H1 (cell line): ENCODE measurements at regions not wholly inside any gene's neighbourhood (a gene's known extent, or its start where the extent isn't known, plus 50 kb on each side); places are given as distances from the start of the nearest gene placed in this dataset.

Experiments
- CTCF ChIA-PET: fragments of 300-600 bp; sonication (Branson Sonifier 250); formaldehyde crosslinking; loops from one replicate; lab custom pipeline; 2021; ENCODE audit not compliant: partially characterized antibody; lab: Charles Lee
- POLR2A ChIA-PET: fragments of 300-600 bp; sonication (Branson Sonifier 250); formaldehyde crosslinking; loops from one replicate; lab custom pipeline; 2021; ENCODE audit warnings: inconsistent platforms; ENCODE audit not compliant: partially characterized antibody; lab: Charles Lee
- DNase-seq, 2 experiments: peaks; one replicate each; pipeline versions ENCODE4 v3.0.0 to v3.0.0-alpha.2; 2010 to 2022; ENCODE audit warnings: low spot score in 2 of 2, low read depth in 1 of 2, mixed read lengths in 1 of 2
- FAIRE-seq: peaks from 2 replicates; lab custom pipeline; 2011; peaks lifted over from hg19 to GRCh38; lab: Jason Lieb, UNC
- H2AFZ ChIP-seq: 2 replicates; pipeline ENCODE4 v1.8.1; 2012; ENCODE audit warnings: low read length, inconsistent platforms
- H2AK5ac ChIP-seq: 2 replicates; pipeline ENCODE4 v1.6.1; 2013; ENCODE audit warnings: low read depth, low read length
- H2BK120ac ChIP-seq: replicated peaks from 2 replicates; pipeline ENCODE3; 2013; ENCODE audit warnings: low read depth, low read length, inconsistent platforms
- H2BK12ac ChIP-seq: 2 replicates; pipeline ENCODE4 v1.6.1; 2013; ENCODE audit warnings: low read depth, low read length
- H2BK15ac ChIP-seq: 2 replicates; pipeline ENCODE4 v1.6.1; 2013; ENCODE audit warnings: low read length
- H2BK20ac ChIP-seq: 2 replicates; pipeline ENCODE4 v1.6.1; 2013; ENCODE audit warnings: low read length
- H2BK5ac ChIP-seq: 2 replicates; pipeline ENCODE4 v1.6.1; 2013; ENCODE audit warnings: low read depth, low read length
- H3K14ac ChIP-seq: 2 replicates; pipeline ENCODE4 v1.6.1; 2013; ENCODE audit warnings: inconsistent platforms; ENCODE audit not compliant: insufficient read length
- H3K18ac ChIP-seq: 2 replicates; pipeline ENCODE4 v1.6.1; 2013; ENCODE audit warnings: low read length; ENCODE audit errors: extremely low read depth
- H3K23ac ChIP-seq: 2 replicates; pipeline ENCODE4 v1.6.1; 2013; ENCODE audit warnings: inconsistent platforms; ENCODE audit not compliant: insufficient read length
- H3K23me2 ChIP-seq: 2 replicates; pipeline ENCODE4 v1.6.1; 2013; ENCODE audit warnings: low read depth, low read length
- H3K27ac ChIP-seq: 2 replicates; pipeline ENCODE4 v1.6.1; 2011; ENCODE audit warnings: low read depth, low read length, inconsistent platforms
- H3K27me3 ChIP-seq, 4 experiments: replicated peaks in 1 of 4; 1 replicate in 1 of 4; 2 replicates in 3 of 4; pipeline versions ENCODE4 v1.6.1 to v1.8.1; 2011 to 2013; ENCODE audit warnings: low read length in 3 of 4, mild to moderate bottlenecking in 3 of 4, inconsistent platforms in 2 of 4, mixed read lengths in 2 of 4, moderate library complexity in 1 of 4; ENCODE audit not compliant: control insufficient read depth in 3 of 4, insufficient read depth in 3 of 4; ENCODE audit errors: extremely low read depth in 1 of 4
- H3K36me3 ChIP-seq, 4 experiments: 2 replicates each; pipeline versions ENCODE4 v1.6.1 to v1.8.1; 2011 to 2013; ENCODE audit warnings: mild to moderate bottlenecking in 4 of 4, low read length in 3 of 4, moderate library complexity in 2 of 4, control low read depth in 1 of 4, inconsistent platforms in 1 of 4; ENCODE audit not compliant: insufficient read depth in 4 of 4, control insufficient read depth in 2 of 4
- H3K4ac ChIP-seq: replicated peaks from 2 replicates; pipeline ENCODE3; 2013; ENCODE audit warnings: low read length, low read depth, mixed read lengths, inconsistent platforms; ENCODE audit not compliant: insufficient read length
- H3K4me1 ChIP-seq, 4 experiments: replicated peaks in 1 of 4; 1 replicate in 1 of 4; 2 replicates in 3 of 4; pipeline versions ENCODE4 v1.6.1 to v1.8.1; 2011 to 2013; ENCODE audit warnings: low read length in 3 of 4, inconsistent platforms in 2 of 4, mixed read lengths in 1 of 4; ENCODE audit not compliant: insufficient read depth in 4 of 4, control insufficient read depth in 3 of 4
- H3K4me2 ChIP-seq, 2 experiments: 2 replicates each; pipeline versions ENCODE4 v1.6.1 to v1.8.1; 2011 to 2013; ENCODE audit warnings: low read depth in 2 of 2, low read length in 2 of 2, control low read depth in 1 of 2, inconsistent platforms in 1 of 2, mild to moderate bottlenecking in 1 of 2; ENCODE audit not compliant: insufficient read depth in 1 of 2
- H3K4me3 ChIP-seq, 4 experiments: fragments of 200-600, 300-600 bp in 1 of 4; sonication (generic), shearing (Covaris generic), sonication (Bioruptor Twin) in 1 of 4; 2 replicates each; pipeline versions ENCODE4 v1.5.1 to v1.8.1; 2011 to 2016; ENCODE audit warnings: low read length in 4 of 4, low read depth in 3 of 4, control low read depth in 2 of 4, inconsistent platforms in 2 of 4, mild to moderate bottlenecking in 2 of 4, mixed read lengths in 1 of 4, moderate library complexity in 1 of 4; ENCODE audit not compliant: insufficient read depth in 2 of 4; ENCODE audit errors: extremely low read depth in 1 of 4
- H3K56ac ChIP-seq: replicated peaks from 2 replicates; pipeline ENCODE3; 2013; ENCODE audit warnings: low read depth, mild to moderate bottlenecking, mixed read lengths, low read length, inconsistent platforms; ENCODE audit not compliant: insufficient read length
- H3K79me1 ChIP-seq: 2 replicates; pipeline ENCODE4 v1.6.1; 2013; ENCODE audit warnings: low read depth, low read length, control low read depth
- H3K79me2 ChIP-seq, 2 experiments: 2 replicates each; pipeline versions ENCODE4 v1.6.1 to v1.8.1; 2012 to 2013; ENCODE audit warnings: low read length in 2 of 2, mild to moderate bottlenecking in 2 of 2, inconsistent platforms in 1 of 2; ENCODE audit not compliant: insufficient read depth in 2 of 2, control insufficient read depth in 1 of 2
- H3K9ac ChIP-seq, 4 experiments: replicated peaks in 1 of 4; 1 replicate in 1 of 4; 2 replicates in 3 of 4; pipeline versions ENCODE4 v1.6.1 to v1.8.1; 2011 to 2013; ENCODE audit warnings: low read depth in 3 of 4, low read length in 3 of 4, control low read depth in 2 of 4, mild to moderate bottlenecking in 2 of 4, moderate library complexity in 2 of 4, inconsistent platforms in 1 of 4; ENCODE audit errors: extremely low read depth in 1 of 4
- H3K9me3 ChIP-seq, 2 experiments: 2 replicates each; pipeline versions ENCODE4 v1.6.1 to v1.8.1; 2012 to 2013; ENCODE audit warnings: mild to moderate bottlenecking in 2 of 2, moderate library complexity in 2 of 2, control low read depth in 1 of 2, inconsistent platforms in 1 of 2, low read depth in 1 of 2, low read length in 1 of 2, mixed read lengths in 1 of 2; ENCODE audit not compliant: insufficient read depth in 2 of 2
- H4K20me1 ChIP-seq, 2 experiments: replicated peaks in 1 of 2; 2 replicates each; pipeline versions ENCODE3 to v1.8.1; 2011 to 2013; ENCODE audit warnings: inconsistent platforms in 2 of 2, low read length in 2 of 2, mild to moderate bottlenecking in 1 of 2; ENCODE audit not compliant: insufficient read depth in 2 of 2, control insufficient read depth in 1 of 2
- H4K5ac ChIP-seq: 2 replicates; pipeline ENCODE4 v1.6.1; 2013; ENCODE audit warnings: low read length, low read depth, mixed read lengths, inconsistent platforms; ENCODE audit not compliant: insufficient read length
- H4K8ac ChIP-seq: 2 replicates; pipeline ENCODE4 v1.8.0; 2013; ENCODE audit warnings: mild to moderate bottlenecking, moderate library complexity, low read length, inconsistent platforms; ENCODE audit not compliant: insufficient read depth; ENCODE audit errors: extremely low read depth
- H4K91ac ChIP-seq: replicated peaks from 2 replicates; pipeline ENCODE3; 2013; ENCODE audit warnings: low read length, mixed read lengths, inconsistent platforms; ENCODE audit not compliant: insufficient read length
- SP1 ChIP-seq: IDR thresholded peaks from 2 replicates; pipeline ENCODE4 v1.6.1; 2011; ENCODE audit warnings: low read depth, low read length
- WGBS, 2 experiments: shearing (Covaris generic) in 1 of 2; methylation state at CpG; one replicate each; pipeline versions ENCODE4 v1.1.6 to v1.1.7; 2013 to 2015; ENCODE audit warnings: low lambda C conversion rate in 2 of 2, mixed read lengths in 2 of 2, inconsistent platforms in 1 of 2, low coverage in 1 of 2, missing lambda C conversion rate in 1 of 2; ENCODE audit not compliant: insufficient replicate concordance in 2 of 2, insufficient coverage in 1 of 2, insufficient read length in 1 of 2; ENCODE audit errors: extremely low coverage in 1 of 2, missing lambda C conversion rate in 1 of 2; 5-methylcytosine and 5-hydroxymethylcytosine counted together
- TF ChIP-seq, protein P1 (sequence below): IDR thresholded peaks from 2 replicates; pipeline ENCODE4 v1.6.1; 2012; ENCODE audit warnings: inconsistent platforms

- H3K56ac ChIP-seq = no peak overlapping the region
- no peak overlapping the region for H3K9ac ChIP-seq
- no peak overlapping the region for H4K5ac ChIP-seq
- no peak overlapping the region for H3K27ac ChIP-seq
- ChIA-PET CTCF (no interaction called here), POLR2A (no interaction called here)
- H2BK15ac ChIP-seq = no peak overlapping the region
- H4K8ac ChIP-seq = no peak overlapping the region
- TF ChIP-seq, protein P1, sequence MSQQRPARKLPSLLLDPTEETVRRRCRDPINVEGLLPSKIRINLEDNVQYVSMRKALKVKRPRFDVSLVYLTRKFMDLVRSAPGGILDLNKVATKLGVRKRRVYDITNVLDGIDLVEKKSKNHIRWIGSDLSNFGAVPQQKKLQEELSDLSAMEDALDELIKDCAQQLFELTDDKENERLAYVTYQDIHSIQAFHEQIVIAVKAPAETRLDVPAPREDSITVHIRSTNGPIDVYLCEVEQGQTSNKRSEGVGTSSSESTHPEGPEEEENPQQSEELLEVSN = no peak
- no peak for TF ChIP-seq SP1
- H3K79me2 ChIP-seq = no peaks in the 10 kb centered on the region
- no peak overlapping the region for H3K18ac ChIP-seq
- H3K4me1 ChIP-seq = no peaks in the 10 kb centered on the region
- H3K36me3 ChIP-seq = no peaks in the 10 kb centered on the region
- peaks cover 0 to 5% of the 10 kb centered on the region in 2 experiments; a peak in 1 of 4 replicates for H3K9me3 ChIP-seq
- no peaks in the 10 kb centered on the region for H3K27me3 ChIP-seq
- no peak overlapping the region for H3K14ac ChIP-seq
- H2BK120ac ChIP-seq = no peak overlapping the region
- 84% methylated on average over 4 of the region's 4 CpGs; no CpG with 5 or more reads in 1 of the 2 experiments for WGBS, 2 experiments
- no peak overlapping the region for H3K4me2 ChIP-seq
- no peak overlapping the region for H3K23ac ChIP-seq
- H3K4me3 ChIP-seq = no peak overlapping the region
- H2AK5ac ChIP-seq = no peak overlapping the region
- no peaks in the 10 kb centered on the region for H4K20me1 ChIP-seq
- FAIRE-seq = no peak
- no peaks in the 10 kb centered on the region; the same call in 1 of the 2 replicates for H3K23me2 ChIP-seq
- H3K79me1 ChIP-seq = no peaks in the 10 kb centered on the region
- no peak overlapping the region for H2BK5ac ChIP-seq
- no peak for DNase-seq
- no peak overlapping the region for H4K91ac ChIP-seq
- no peak overlapping the region for H2BK20ac ChIP-seq
- no peak overlapping the region for H3K4ac ChIP-seq
- no peak overlapping the region for H2BK12ac ChIP-seq
- no peak overlapping the region for H2AFZ ChIP-seq
Measured at GRCh38 chr2:67945056-67945455, 117.7 kb downstream of the C1D start.
